ENCODE measurements at regions not wholly inside any gene's neighbourhood (a gene's known extent, or its start where the extent isn't known, plus 50 kb on each side); places are given as distances from the start of the nearest gene placed in this dataset.

DNA sequence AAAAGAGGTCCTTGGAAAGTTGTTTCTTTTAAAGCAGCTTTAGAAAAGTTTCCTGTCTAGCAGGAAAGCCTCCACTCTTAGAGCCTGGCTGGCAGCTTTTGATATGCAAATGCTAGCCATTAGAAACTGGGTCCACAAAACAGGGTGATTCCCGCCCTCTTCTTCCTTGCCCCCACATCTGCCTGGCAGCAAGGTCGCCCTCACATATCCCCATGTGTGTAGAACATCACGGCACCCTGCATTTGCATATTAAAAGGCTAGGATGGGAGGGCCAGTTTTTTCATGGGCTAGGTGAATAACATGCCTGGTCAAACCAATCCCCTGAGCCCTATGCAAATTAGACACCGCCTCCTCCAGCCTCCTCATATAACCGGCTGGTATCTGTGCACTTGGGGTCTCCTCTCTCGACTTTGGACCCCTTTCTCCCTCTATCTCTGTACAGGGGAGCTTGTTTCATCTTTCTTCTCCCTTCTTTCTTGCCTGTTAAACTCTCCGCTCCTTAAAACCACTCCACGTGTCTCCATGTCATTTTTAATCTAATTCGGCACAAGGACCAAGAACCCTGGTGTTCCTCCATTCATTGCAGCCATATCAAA lies 426.8 kb upstream of the CTNND2 start:
- TF ChIP-seq, protein P1, sequence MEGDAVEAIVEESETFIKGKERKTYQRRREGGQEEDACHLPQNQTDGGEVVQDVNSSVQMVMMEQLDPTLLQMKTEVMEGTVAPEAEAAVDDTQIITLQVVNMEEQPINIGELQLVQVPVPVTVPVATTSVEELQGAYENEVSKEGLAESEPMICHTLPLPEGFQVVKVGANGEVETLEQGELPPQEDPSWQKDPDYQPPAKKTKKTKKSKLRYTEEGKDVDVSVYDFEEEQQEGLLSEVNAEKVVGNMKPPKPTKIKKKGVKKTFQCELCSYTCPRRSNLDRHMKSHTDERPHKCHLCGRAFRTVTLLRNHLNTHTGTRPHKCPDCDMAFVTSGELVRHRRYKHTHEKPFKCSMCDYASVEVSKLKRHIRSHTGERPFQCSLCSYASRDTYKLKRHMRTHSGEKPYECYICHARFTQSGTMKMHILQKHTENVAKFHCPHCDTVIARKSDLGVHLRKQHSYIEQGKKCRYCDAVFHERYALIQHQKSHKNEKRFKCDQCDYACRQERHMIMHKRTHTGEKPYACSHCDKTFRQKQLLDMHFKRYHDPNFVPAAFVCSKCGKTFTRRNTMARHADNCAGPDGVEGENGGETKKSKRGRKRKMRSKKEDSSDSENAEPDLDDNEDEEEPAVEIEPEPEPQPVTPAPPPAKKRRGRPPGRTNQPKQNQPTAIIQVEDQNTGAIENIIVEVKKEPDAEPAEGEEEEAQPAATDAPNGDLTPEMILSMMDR (IDR thresholded peaks at IDR 0.05; ENCODE audit: borderline replicate concordance, control extremely low read depth, extremely low read depth, insufficient read depth, missing control alignments) = no peak
- DNase-seq (ENCODE audit: low spot score) = no peak
- in situ Hi-C loops (cut with MboI; ENCODE audit: low sequenced_read_pairs, unreplicated experiment) = no loop called here

GRCh38 chr5:12330381-12330780 lies 426.1 kb upstream of the CTNND2 start:
- in situ Hi-C loops (cut with MboI; ENCODE audit: low sequenced_read_pairs, unreplicated experiment) = no loop called here
- TF ChIP-seq, protein P1 (IDR thresholded peaks at IDR 0.05; ENCODE audit: borderline replicate concordance, control extremely low read depth, extremely low read depth, insufficient read depth, missing control alignments) = no peak
- DNase-seq (ENCODE audit: low spot score) = no peak

DNA sequence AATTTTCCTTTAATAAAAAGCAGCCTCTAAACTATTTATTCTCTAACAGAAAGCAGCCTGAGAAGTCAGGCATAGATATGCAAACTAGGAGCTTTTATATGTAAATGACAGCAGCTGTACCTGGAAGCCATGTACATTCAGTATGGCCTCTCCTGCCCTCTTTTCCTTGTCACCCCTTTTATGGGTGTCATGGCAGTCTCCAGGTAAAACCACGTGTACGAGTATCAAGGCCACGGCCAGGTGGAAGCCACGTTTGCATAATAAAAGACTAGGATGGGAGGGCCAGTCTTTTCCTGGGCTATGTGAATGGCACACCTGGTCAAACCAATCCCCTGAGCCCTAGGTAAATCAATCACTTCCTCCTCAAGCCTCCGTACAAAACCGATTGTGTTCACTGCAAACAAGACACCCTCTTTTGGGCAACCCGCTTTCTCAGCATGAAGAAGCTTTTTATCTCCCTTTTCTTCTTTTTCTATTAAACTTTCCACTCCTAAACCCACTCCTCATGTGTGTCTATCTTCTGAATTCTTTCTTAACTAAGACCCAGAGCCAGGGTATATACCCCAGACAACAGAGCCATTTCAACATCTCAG lies 419.5 kb upstream of the CTNND2 start:
- TF ChIP-seq, protein P1 (IDR thresholded peaks at IDR 0.05; ENCODE audit: borderline replicate concordance, control extremely low read depth, extremely low read depth, insufficient read depth, missing control alignments) = no peak
- DNase-seq (ENCODE audit: low spot score) = no peak
- in situ Hi-C loops (cut with MboI; ENCODE audit: low sequenced_read_pairs, unreplicated experiment) = no loop called here

GRCh38 chr5:12322042-12322441 lies 417.8 kb upstream of the CTNND2 start:
- in situ Hi-C loops (cut with MboI; ENCODE audit: low sequenced_read_pairs, unreplicated experiment) = no loop called here
- DNase-seq (ENCODE audit: low spot score) = no peak
- TF ChIP-seq, protein P1 (IDR thresholded peaks at IDR 0.05; ENCODE audit: borderline replicate concordance, control extremely low read depth, extremely low read depth, insufficient read depth, missing control alignments) = no peak

DNA sequence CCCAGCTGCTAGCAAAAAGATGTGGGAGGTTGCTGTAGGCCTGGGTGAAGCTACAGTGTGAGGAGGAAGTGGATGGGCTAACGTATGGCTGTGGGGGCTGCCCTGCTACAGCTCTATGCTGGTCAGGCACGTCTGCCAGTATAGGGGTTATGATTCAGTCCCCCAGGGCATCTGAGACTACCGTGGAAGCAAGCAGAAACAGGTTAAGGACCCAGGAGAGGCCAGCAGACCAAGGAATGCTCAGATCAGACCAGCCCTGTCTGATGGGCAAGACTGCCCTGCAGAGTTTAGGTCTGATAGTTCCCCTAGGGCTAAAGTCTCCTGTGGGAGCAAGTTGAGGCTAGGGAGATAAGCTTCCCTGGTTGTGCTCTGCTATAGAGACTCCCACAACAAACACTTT lies 416.1 kb upstream of the CTNND2 start:
- DNase-seq (ENCODE audit: low spot score) = no peak
- TF ChIP-seq, protein P1 (IDR thresholded peaks at IDR 0.05; ENCODE audit: borderline replicate concordance, control extremely low read depth, extremely low read depth, insufficient read depth, missing control alignments) = no peak
- in situ Hi-C loops (cut with MboI; ENCODE audit: low sequenced_read_pairs, unreplicated experiment) = no loop called here

- TF ChIP-seq, protein P1 (IDR thresholded peaks at IDR 0.05; ENCODE audit: borderline replicate concordance, control extremely low read depth, extremely low read depth, insufficient read depth, missing control alignments) = no peak
- DNase-seq (ENCODE audit: low spot score) = no peak
These were observed 412.6 kb upstream of the CTNND2 start for GRCh38 chr5:12316812-12317211.

More at GRCh38 chr5:12316812-12317211, 412.6 kb upstream of the CTNND2 start:
- in situ Hi-C loops (cut with MboI; ENCODE audit: low sequenced_read_pairs, unreplicated experiment) = no loop called here

All from GM13976 (cell line).